AG09309 (cell line): ENCODE measurements at regions not wholly inside any gene's neighbourhood (a gene's known extent, or its start where the extent isn't known, plus 50 kb on each side); places are given as distances from the start of the nearest gene placed in this dataset.

Experiments
- DNase-seq: peaks from one replicate; pipeline ENCODE4 v3.0.0-alpha.2; 2010; ENCODE audit warnings: low read depth
- H3K4me3 ChIP-seq: 2 replicates; pipeline ENCODE4 v1.5.1; 2011; ENCODE audit warnings: mild to moderate bottlenecking, low read depth, low read length, moderate library complexity; ENCODE audit not compliant: control insufficient read depth
- TF ChIP-seq, protein P1 (sequence below): IDR thresholded peaks from 2 replicates; pipeline ENCODE4 v1.5.1; 2011; ENCODE audit warnings: mild to moderate bottlenecking, low read depth, low read length, inconsistent platforms; ENCODE audit not compliant: insufficient read depth, control insufficient read depth; ENCODE audit errors: missing control alignments

DNA sequence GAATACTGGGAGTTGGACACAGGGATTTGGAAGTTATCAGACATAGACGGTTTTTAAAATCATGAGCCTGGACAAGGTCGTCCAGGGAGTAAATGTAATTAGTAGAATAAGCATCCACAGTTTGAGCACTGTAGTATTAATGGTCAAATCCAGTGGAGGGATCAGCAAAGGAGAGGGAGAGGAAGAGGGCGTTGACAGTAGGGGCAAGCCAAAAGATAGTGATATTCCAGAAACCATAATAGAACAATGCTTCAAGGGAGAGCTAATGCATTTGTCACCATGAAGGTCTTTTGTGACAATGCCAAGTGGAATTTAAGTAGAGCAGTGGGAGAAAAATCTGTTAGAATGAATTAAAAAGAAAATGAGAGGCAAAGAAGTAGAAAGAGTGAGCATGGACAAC, 68.9 kb upstream of the SLC5A12 start:
- DNase-seq: no peak
- H3K4me3 ChIP-seq: no peak overlapping the region
- TF ChIP-seq, protein P1, sequence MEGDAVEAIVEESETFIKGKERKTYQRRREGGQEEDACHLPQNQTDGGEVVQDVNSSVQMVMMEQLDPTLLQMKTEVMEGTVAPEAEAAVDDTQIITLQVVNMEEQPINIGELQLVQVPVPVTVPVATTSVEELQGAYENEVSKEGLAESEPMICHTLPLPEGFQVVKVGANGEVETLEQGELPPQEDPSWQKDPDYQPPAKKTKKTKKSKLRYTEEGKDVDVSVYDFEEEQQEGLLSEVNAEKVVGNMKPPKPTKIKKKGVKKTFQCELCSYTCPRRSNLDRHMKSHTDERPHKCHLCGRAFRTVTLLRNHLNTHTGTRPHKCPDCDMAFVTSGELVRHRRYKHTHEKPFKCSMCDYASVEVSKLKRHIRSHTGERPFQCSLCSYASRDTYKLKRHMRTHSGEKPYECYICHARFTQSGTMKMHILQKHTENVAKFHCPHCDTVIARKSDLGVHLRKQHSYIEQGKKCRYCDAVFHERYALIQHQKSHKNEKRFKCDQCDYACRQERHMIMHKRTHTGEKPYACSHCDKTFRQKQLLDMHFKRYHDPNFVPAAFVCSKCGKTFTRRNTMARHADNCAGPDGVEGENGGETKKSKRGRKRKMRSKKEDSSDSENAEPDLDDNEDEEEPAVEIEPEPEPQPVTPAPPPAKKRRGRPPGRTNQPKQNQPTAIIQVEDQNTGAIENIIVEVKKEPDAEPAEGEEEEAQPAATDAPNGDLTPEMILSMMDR: no peak

DNA sequence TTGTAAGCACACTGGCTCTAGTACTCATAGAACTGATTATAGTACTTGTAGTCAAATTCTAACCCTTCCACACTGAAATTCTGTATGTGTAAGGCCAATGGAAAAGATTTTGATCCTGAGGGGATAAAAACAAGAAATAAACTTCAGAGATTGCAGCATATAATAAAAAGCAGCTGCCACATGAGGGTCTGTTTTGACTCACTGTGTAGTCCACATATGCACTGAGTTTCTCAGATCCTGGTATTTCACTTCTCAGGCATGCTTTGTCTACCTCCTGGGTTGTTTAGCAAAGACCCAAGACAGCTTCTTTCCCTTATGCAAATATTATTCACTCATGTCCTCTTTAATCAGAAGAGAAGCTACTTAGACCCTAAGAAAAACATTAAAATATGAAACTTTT, 71.1 kb upstream of the SLC5A12 start:
- no peak overlapping the region for H3K4me3 ChIP-seq
- peak; percentile 17 for DNase-seq
- TF ChIP-seq, protein P1: no peak

DNA sequence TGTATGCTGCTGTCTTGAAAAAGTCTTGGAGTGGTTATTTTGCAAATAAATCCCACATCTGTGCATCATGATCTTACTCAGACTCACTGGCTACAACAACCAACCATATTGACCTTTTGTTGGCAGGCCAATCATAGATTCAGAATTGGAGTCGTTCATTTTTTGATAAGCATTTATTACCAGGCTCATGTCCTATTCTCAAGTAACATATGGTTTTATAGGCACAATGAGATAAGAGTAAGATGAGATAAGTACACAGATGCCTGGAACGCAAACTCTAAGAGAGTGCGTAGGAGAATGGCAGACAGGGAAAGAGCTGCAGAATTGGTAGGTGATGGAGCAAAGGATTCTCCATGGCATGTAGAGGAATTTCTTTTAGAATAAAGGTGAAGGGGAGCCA, 71.6 kb upstream of the SLC5A12 start:
- no peak for DNase-seq
- TF ChIP-seq, protein P1: no peak
- H3K4me3 ChIP-seq: no peak overlapping the region

DNA sequence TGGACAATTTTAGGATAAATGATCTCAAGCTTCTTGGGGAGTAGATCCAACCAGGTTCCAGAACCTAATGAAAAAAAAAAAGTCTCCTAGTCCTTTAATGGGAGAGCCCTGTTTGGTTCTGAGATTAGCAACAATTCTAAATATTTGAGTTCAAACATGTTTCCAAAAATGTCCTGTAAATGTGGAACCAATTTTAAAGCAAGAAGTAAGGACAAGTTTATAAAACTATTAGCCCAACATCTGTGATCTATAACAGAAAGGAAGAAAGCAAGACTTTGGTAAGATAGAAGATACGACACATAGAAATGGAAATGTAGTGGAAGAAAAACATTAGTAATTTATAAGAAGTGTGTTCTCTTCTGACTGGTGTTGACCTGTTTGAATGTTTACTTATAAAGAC, 79.7 kb upstream of the SLC5A12 start:
- no peak for DNase-seq

DNA sequence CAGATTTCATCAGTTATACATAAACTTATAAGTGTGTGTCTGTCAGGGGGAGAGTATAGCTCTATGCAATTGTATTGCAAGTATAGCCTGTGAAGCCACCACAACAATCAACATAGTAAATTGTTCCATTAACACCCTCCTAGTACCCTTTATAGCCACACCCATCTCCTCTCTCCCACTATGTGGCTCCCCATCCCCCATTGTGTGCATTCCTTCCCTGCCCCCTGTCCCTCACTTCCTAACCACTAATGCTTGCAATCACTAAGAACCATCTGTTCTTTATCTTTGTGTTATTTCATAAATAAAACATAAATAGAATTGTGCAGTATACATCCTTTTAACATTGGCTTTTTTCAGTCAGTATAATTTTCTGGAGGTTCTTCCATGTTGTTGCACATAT, 83.1 kb upstream of the SLC5A12 start:
- DNase-seq: no peak
- no peak overlapping the region for H3K4me3 ChIP-seq
- TF ChIP-seq, protein P1: no peak

More for the DNA sequence above, 79.7 kb upstream of the SLC5A12 start:
- TF ChIP-seq, protein P1: no peak
- no peak overlapping the region for H3K4me3 ChIP-seq

DNA sequence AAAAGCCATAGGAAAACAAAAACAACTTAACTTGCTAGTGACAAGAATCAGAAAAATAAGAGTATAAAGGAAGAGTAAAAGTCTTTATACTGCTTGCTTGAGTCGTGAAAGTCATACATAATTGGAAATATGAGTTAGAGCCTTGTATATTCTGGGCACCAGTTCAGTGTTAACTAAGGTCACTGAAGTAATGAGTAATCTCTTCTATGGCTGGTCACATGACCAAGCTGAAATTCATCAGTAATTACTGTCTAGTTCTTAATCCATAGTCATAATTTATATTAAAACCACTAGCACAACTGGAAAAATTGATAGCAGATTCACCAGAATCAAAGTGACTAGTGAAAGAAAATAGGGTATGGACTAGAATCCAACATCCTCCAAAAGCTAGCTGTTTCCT, 84.4 kb upstream of the SLC5A12 start:
- DNase-seq: peak; percentile 52
- no peak overlapping the region for H3K4me3 ChIP-seq
- TF ChIP-seq, protein P1: no peak

DNA sequence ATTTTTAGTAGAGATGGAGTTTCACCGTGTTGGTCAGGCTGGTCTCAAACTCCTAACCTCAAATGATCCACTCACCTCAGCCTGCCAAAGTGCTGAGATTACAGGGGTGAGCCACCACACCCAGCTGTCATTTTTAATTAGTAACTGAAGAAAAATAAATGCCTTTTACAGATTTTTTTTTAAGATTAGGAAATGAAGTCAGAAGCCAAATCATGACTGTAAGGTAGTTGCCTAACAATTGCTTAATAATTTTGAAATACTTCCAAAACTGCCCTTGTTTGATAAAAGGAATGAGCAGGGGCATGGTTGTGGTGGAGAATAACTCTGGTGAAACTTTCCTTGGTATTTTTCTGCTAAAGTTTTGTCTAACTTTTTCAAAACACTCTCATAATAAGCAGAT, 98.9 kb upstream of the SLC5A12 start:
- TF ChIP-seq, protein P1: no peak
- DNase-seq: peak; percentile 89
- H3K4me3 ChIP-seq: no peak overlapping the region
